NB4 (cell line): ENCODE measurements at regions not wholly inside any gene's neighbourhood (a gene's known extent, or its start where the extent isn't known, plus 50 kb on each side); places are given as distances from the start of the nearest gene placed in this dataset.

Source experiments
- DNase-seq: peaks from one replicate; pipeline ENCODE4 v3.0.0; 2010; ENCODE audit warnings: low read depth
- H3K4me3 ChIP-seq: one replicate; pipeline ENCODE4 v1.5.1; 2011; ENCODE audit warnings: mild to moderate bottlenecking, low read depth, low read length, moderate library complexity
- CTCF ChIP-seq: IDR thresholded peaks from one replicate; pipeline ENCODE4 v1.5.1; 2012; ENCODE audit warnings: low read depth, low read length
- MAX ChIP-seq: IDR thresholded peaks from 2 replicates; pipeline ENCODE4 v1.6.1; 2011; ENCODE audit warnings: low read depth, low read length
- MYC ChIP-seq: IDR thresholded peaks from 2 replicates; pipeline ENCODE4 v1.6.1; 2011; ENCODE audit warnings: low read depth, low read length
- POLR2A ChIP-seq: IDR thresholded peaks from 2 replicates; pipeline ENCODE4 v1.6.1; 2011; ENCODE audit warnings: mild to moderate bottlenecking; ENCODE audit not compliant: insufficient read length; ENCODE audit errors: extremely low read depth

GRCh38 chr2:4585057-4585635, 881.8 kb downstream of the DCDC2C start:
- DNase-seq, result no peak
- TF ChIP-seq POLR2A (no peak), MAX (no peak), MYC (no peak), CTCF (no peak)
- no peak overlapping the region for H3K4me3 ChIP-seq

- DNase-seq, result no peak
- no peak overlapping the region for H3K4me3 ChIP-seq
- TF ChIP-seq CTCF (no peak), MYC (no peak), POLR2A (no peak), MAX (no peak)
Observed at GRCh38 chr2:4588606-4589005, 885.2 kb downstream of the DCDC2C start.

GRCh38 chr2:4591261-4591660, 887.9 kb downstream of the DCDC2C start:
- TF ChIP-seq POLR2A (no peak), MAX (no peak), CTCF (no peak), MYC (no peak)
- DNase-seq, result no peak

GRCh38 chr2:4597400-4597799, 894.0 kb downstream of the DCDC2C start:
- TF ChIP-seq CTCF, result no peak
- no peak for TF ChIP-seq MAX
- no peak for TF ChIP-seq MYC
- TF ChIP-seq POLR2A, result no peak
- H3K4me3 ChIP-seq, result no peak overlapping the region
- no peak for DNase-seq

More at GRCh38 chr2:4591261-4591660, 887.9 kb downstream of the DCDC2C start:
- no peak overlapping the region for H3K4me3 ChIP-seq

GRCh38 chr2:4604767-4605166, 901.4 kb downstream of the DCDC2C start:
- no peak for DNase-seq
- no peak for TF ChIP-seq MAX
- TF ChIP-seq CTCF, result no peak
- no peak for TF ChIP-seq POLR2A
- no peak for TF ChIP-seq MYC
- H3K4me3 ChIP-seq, result no peak overlapping the region

- TF ChIP-seq MYC (no peak), POLR2A (no peak), CTCF (no peak), MAX (no peak)
- no peak overlapping the region for H3K4me3 ChIP-seq
- no peak for DNase-seq
Observed at GRCh38 chr2:4618141-4618540, 914.8 kb downstream of the DCDC2C start.
